K562 (cell line): ENCODE measurements at regions not wholly inside any gene's neighbourhood (a gene's known extent, or its start where the extent isn't known, plus 50 kb on each side); places are given as distances from the start of the nearest gene placed in this dataset.

ENCODE experiments used
- ATAC-seq: fragments of 200-7000 bp; cut with Tn5 transposase; 3 replicates; pipeline ENCODE4 v1.9.1; 2020; ENCODE audit warnings: moderate library complexity
- BruUV-seq: library from RNA; stranded (reverse); fragments of 400-500 nt; replicated peaks from 2 replicates; lab custom pipeline; 2021; lab: Mats Ljungman, UMichigan
- CTCF ChIA-PET: fragments of 300-600 bp; formaldehyde crosslinking; extraction: SDS; loops from one replicate; lab custom pipeline; 2021; ENCODE audit warnings: low intra/inter-chr PET ratio; lab: Yijun Ruan, JAX
- POLR2A ChIA-PET: fragments of 300-600, 350-650 bp; sonication (Branson Sonifier 250); formaldehyde crosslinking; extraction: SDS; loops from one replicate; lab custom pipeline; 2021; ENCODE audit warnings: antibody characterized with exemption, inconsistent platforms; lab: Yijun Ruan, JAX
- DNase-seq, 4 experiments: peaks; one replicate each; pipeline versions ENCODE4 v3.0.0 to v3.0.0-alpha.2; 2011 to 2018; ENCODE audit warnings: low spot score in 3 of 4, mixed read lengths in 3 of 4; ENCODE audit errors: extremely low read depth in 1 of 4
- FAIRE-seq: peaks from 2 replicates; lab custom pipeline; 2011; peaks lifted over from hg19 to GRCh38; lab: Jason Lieb, UNC
- H2AFZ ChIP-seq: 2 replicates; pipeline ENCODE4 v1.6.0; 2011; ENCODE audit warnings: low read depth, low read length, control low read depth, inconsistent platforms
- H3K27ac ChIP-seq: fragments of 200-600 bp; 3 replicates; pipeline ENCODE4 v1.8.0; 2011; ENCODE audit warnings: low read depth, mild to moderate bottlenecking, control low read depth, inconsistent platforms, low read length, moderate library complexity, mixed read lengths; ENCODE audit errors: extremely low read depth
- H3K27me3 ChIP-seq, 2 experiments: fragments of 300-600 bp in 1 of 2; 2 replicates in 1 of 2; 3 replicates in 1 of 2; pipeline versions ENCODE4 v1.6.0 to v1.8.0; 2011; ENCODE audit warnings: inconsistent platforms in 2 of 2, low read length in 2 of 2, mild to moderate bottlenecking in 1 of 2, mixed read lengths in 1 of 2, moderate library complexity in 1 of 2; ENCODE audit not compliant: control insufficient read depth in 2 of 2, insufficient read depth in 2 of 2
- H3K36me3 ChIP-seq: fragments of 300-600 bp; 3 replicates; pipeline ENCODE4 v1.8.0; 2011; ENCODE audit warnings: mild to moderate bottlenecking, low read length, inconsistent platforms; ENCODE audit not compliant: control insufficient read depth, insufficient read depth
- H3K4me1 ChIP-seq, 2 experiments: fragments of 200-600 bp in 1 of 2; replicated peaks in 1 of 2; 2 replicates in 1 of 2; 3 replicates in 1 of 2; pipeline versions ENCODE4 v1.5.1 to v1.8.0; 2011; ENCODE audit warnings: inconsistent platforms in 2 of 2, low read length in 2 of 2, mild to moderate bottlenecking in 1 of 2, mixed read lengths in 1 of 2, moderate library complexity in 1 of 2; ENCODE audit not compliant: control insufficient read depth in 2 of 2, insufficient read depth in 2 of 2
- H3K4me2 ChIP-seq: 2 replicates; pipeline ENCODE4 v1.6.1; 2011; ENCODE audit warnings: low read length, control low read depth, inconsistent platforms, mixed read lengths; ENCODE audit not compliant: insufficient read depth
- H3K4me3 ChIP-seq: fragments of 200-600 bp; sonication (generic), shearing (Covaris generic); 2 replicates; pipeline ENCODE4 v1.5.1; 2016; ENCODE audit warnings: control low read depth, inconsistent platforms
- H3K79me2 ChIP-seq: fragments of 200-600 bp; 3 replicates; pipeline ENCODE4 v1.8.0; 2011; ENCODE audit warnings: low read length, inconsistent platforms; ENCODE audit not compliant: control insufficient read depth, insufficient read depth
- H3K9ac ChIP-seq, 2 experiments: 2 replicates each; pipeline versions ENCODE4 v1.6.0 to v1.6.1; 2011; ENCODE audit warnings: low read depth in 2 of 2, low read length in 2 of 2, control low read depth in 1 of 2, inconsistent platforms in 1 of 2, mild to moderate bottlenecking in 1 of 2, mixed read lengths in 1 of 2; ENCODE audit not compliant: insufficient read depth in 1 of 2
- H3K9me1 ChIP-seq: one replicate; pipeline ENCODE4 v1.6.0; 2011; ENCODE audit warnings: inconsistent platforms, mild to moderate bottlenecking, low read length, moderate library complexity; ENCODE audit not compliant: control insufficient read depth, insufficient read depth
- H3K9me3 ChIP-seq: replicated peaks from 2 replicates; pipeline ENCODE4 v1.5.1; 2011; ENCODE audit warnings: low read depth, low read length, inconsistent platforms; ENCODE audit not compliant: control insufficient read depth, insufficient read depth
- H4K20me1 ChIP-seq: replicated peaks from 2 replicates; pipeline ENCODE4 v1.6.1; 2011; ENCODE audit warnings: low read length, inconsistent platforms, mixed read lengths; ENCODE audit not compliant: control insufficient read depth, insufficient read depth
- ETV5 ChIP-seq: sonication (generic); formaldehyde crosslinking; IDR thresholded peaks from 2 replicates; pipeline ENCODE4 v1.4.0; 2020; ENCODE audit warnings: low read depth, mild to moderate bottlenecking, missing genetic modification reagents
- FOSL1 ChIP-seq: fragments of 200-800 bp; sonication (Bioruptor generic); conservative IDR thresholded peaks from 2 replicates; pipeline ENCODE4 v1.6.1; 2016; ENCODE audit warnings: missing genetic modification characterization, missing compliant biosample characterization
- HOMEZ ChIP-seq: fragments of 250-450 bp; sonication (Bioruptor Pico); IDR thresholded peaks from 2 replicates; pipeline ENCODE4 v1.4.0; 2020; ENCODE audit warnings: mild to moderate bottlenecking, moderate library complexity
- ILK ChIP-seq: fragments of 450-650 bp; IDR thresholded peaks from 2 replicates; pipeline ENCODE4 v1.6.1; 2016; ENCODE audit warnings: missing genetic modification characterization, low read depth, mild to moderate bottlenecking, missing compliant biosample characterization, moderate library complexity, borderline replicate concordance
- MEIS2 ChIP-seq: fragments of 450-650 bp; IDR thresholded peaks from 2 replicates; pipeline ENCODE4 v1.6.1; 2014; ENCODE audit warnings: mild to moderate bottlenecking; ENCODE audit not compliant: partially characterized antibody
- MITF ChIP-seq: IDR thresholded peaks from 2 replicates; pipeline ENCODE4 v1.6.1; 2014; ENCODE audit warnings: antibody characterized with exemption
- TFAM ChIP-seq: fragments of 250-450 bp; sonication (Bioruptor Pico); conservative IDR thresholded peaks from 2 replicates; pipeline ENCODE4 v1.5.0; 2021; ENCODE audit warnings: mild to moderate bottlenecking, moderate library complexity
- ZNF408 ChIP-seq: fragments of 250-450 bp; sonication (Bioruptor Pico); IDR thresholded peaks from 2 replicates; pipeline ENCODE4 v1.4.0; 2020; ENCODE audit warnings: low read depth, mild to moderate bottlenecking, moderate library complexity
- WGBS: fragments of 100-300 bp; shearing (Covaris generic); methylation state at CpG from one replicate; pipeline ENCODE4 v1.1.6; 2016; ENCODE audit warnings: low coverage, mixed read lengths; ENCODE audit not compliant: insufficient coverage; ENCODE audit errors: missing lambda C conversion rate; 5-methylcytosine and 5-hydroxymethylcytosine counted together
- in situ Hi-C: fragments of 300-500 bp; cut with MboI; formaldehyde crosslinking; loops from 4 replicates; pipeline ENCODE4 v1.15.0; 2018; ENCODE audit warnings: inconsistent platforms, mixed read lengths
- intact Hi-C: fragments of 100-400 bp; cut with micrococcal nuclease; formaldehyde crosslinking; loops from 2 replicates; pipeline ENCODE4 v1.14.2; 2022

GRCh38 chr7:116616555-116617059, 55.4 kb upstream of the MET start:
- 4% methylated on average over 2 of the region's 2 CpGs for WGBS
- CTCF ChIA-PET = no interaction called here

GRCh38 chr7:116617878-116618277, 54.1 kb upstream of the MET start:
- H3K4me2 ChIP-seq = no peak overlapping the region
- no peak for DNase-seq
- ChIA-PET POLR2A (no interaction called here), CTCF (no interaction called here)
- H2AFZ ChIP-seq = no peak overlapping the region
- ATAC-seq = no peak
- no peak overlapping the region for H3K9ac ChIP-seq
- peaks cover 0 to 4% of the 10 kb centered on the region in 2 experiments; a peak in 1 of 5 replicates for H3K27me3 ChIP-seq
- H3K4me3 ChIP-seq = no peak overlapping the region
- H3K36me3 ChIP-seq = no peaks in the 10 kb centered on the region
- intact Hi-C loops = no loop called here
- BruUV-seq = no TSS peak
- TF ChIP-seq ETV5 (CRISPR knock-in tag) = no peak
- TF ChIP-seq MEIS2 = no peak
- TF ChIP-seq TFAM (CRISPR knock-in tag) = no peak
- TF ChIP-seq ZNF408 (CRISPR knock-in tag) = no peak
- no peak for TF ChIP-seq HOMEZ (CRISPR knock-in tag)
- TF ChIP-seq ILK (tag) = no peak
- FAIRE-seq = no peak
- no peaks in the 10 kb centered on the region for H3K9me3 ChIP-seq
- in situ Hi-C loops = no loop called here
- H3K4me1 ChIP-seq = no peaks in the 10 kb centered on the region
- no peaks in the 10 kb centered on the region for H3K79me2 ChIP-seq
- H3K27ac ChIP-seq = no peak overlapping the region
- WGBS = 0% methylated on average over 4 of the region's 4 CpGs
- no peaks in the 10 kb centered on the region for H4K20me1 ChIP-seq
- H3K9me1 ChIP-seq = no peaks in the 10 kb centered on the region

More at GRCh38 chr7:116616555-116617059, 55.4 kb upstream of the MET start:
- DNase-seq (no peak), ATAC-seq (no peak), FAIRE-seq (no peak)
- Histone ChIP-seq H3K36me3 (no peaks in the 10 kb centered on the region), H3K79me2 (no peaks in the 10 kb centered on the region), H2AFZ (no peak overlapping the region), H3K27ac (no peak overlapping the region), H3K4me2 (no peak overlapping the region), H4K20me1 (no peaks in the 10 kb centered on the region), H3K9me3 (no peaks in the 10 kb centered on the region), H3K4me1 (no peaks in the 10 kb centered on the region), H3K4me3 (no peak overlapping the region), H3K9ac (no peak overlapping the region), H3K27me3 (peaks cover 2 to 11% of the 10 kb centered on the region in 2 experiments; a peak in 2 of 5 replicates), H3K9me1 (no peaks in the 10 kb centered on the region)
- in situ Hi-C loops (no loop called here), intact Hi-C loops (no loop called here)
- TF ChIP-seq FOSL1 (tag) (peak; percentile 43; the same call in 1 of the 2 replicates), MITF (no peak)
- POLR2A ChIA-PET = no interaction called here
- BruUV-seq = no TSS peak
